GM21737 (cell line): ENCODE measurements at regions not wholly inside any gene's neighbourhood (a gene's known extent, or its start where the extent isn't known, plus 50 kb on each side); places are given as distances from the start of the nearest gene placed in this dataset.

ENCODE experiments used
- ATAC-seq: cut with Tn5 transposase; IDR thresholded peaks from one replicate; pipeline ENCODE4 v1.9.1; 2021; ENCODE audit warnings: mild to moderate bottlenecking, moderate library complexity; ENCODE audit not compliant: unreplicated experiment

GRCh38 chr1:99152132-99152531 is 112.2 kb upstream of the PLPPR4 start:
- ATAC-seq, result no peak

GRCh38 chr1:99163671-99164070 is 100.6 kb upstream of the PLPPR4 start:
- no peak for ATAC-seq

GRCh38 chr1:99170516-99170915 is 93.8 kb upstream of the PLPPR4 start:
- no peak for ATAC-seq

DNA sequence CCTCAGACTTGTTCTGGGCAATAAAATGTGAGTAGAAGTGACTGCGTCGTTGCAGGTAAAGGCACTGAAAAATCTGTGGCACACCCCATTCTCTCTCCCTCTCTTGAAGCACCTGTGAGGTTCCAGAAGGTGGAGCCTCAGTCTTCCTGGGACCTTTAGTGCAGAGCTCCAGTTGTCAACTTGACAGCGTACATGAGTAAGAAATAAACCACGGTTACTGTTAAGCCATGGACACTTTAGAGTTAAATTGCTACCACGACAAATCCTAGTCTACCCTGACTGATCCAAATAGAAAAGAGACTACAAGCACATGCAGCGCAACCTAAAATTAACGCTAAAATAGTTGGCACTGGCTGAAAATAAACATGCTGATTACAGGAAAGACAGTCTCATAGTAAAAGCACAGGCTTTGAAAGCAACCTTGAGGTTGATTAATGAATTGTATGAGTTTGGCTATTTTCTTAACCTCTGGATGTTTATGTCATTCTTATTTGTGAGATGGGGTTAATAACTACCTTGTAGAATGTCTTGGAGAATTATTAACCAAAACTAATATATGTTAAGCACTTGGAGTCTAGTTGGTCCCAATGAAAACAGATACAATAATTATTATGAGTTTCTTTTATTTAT is 93.0 kb upstream of the PLPPR4 start:
- no peak for ATAC-seq

- no peak for ATAC-seq
Observed at GRCh38 chr1:99173282-99173681, 91.0 kb upstream of the PLPPR4 start.

DNA sequence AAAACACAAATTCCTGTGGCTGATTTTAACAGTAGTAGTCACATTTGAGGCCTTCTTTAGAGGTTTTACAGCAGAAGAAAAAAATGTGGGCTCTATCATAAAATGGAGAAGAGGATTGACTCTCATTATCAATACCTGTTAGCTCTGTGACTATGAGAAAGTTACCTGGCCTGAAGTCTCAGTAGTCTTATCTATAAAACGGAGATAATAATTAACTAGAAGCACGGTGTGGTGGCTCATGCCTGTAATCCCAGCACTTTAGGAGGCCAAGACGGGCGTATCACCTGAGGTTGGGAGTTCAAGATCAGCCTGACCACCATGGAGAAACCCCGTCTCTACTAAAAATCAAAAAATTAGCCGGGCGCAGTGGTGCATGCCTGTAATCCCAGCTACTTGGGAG is 90.4 kb upstream of the PLPPR4 start:
- ATAC-seq, result no peak

- no peak for ATAC-seq
Observed at GRCh38 chr1:99176753-99177152, 87.5 kb upstream of the PLPPR4 start.

GRCh38 chr1:99177465-99177864 is 86.8 kb upstream of the PLPPR4 start:
- ATAC-seq, result no peak

DNA sequence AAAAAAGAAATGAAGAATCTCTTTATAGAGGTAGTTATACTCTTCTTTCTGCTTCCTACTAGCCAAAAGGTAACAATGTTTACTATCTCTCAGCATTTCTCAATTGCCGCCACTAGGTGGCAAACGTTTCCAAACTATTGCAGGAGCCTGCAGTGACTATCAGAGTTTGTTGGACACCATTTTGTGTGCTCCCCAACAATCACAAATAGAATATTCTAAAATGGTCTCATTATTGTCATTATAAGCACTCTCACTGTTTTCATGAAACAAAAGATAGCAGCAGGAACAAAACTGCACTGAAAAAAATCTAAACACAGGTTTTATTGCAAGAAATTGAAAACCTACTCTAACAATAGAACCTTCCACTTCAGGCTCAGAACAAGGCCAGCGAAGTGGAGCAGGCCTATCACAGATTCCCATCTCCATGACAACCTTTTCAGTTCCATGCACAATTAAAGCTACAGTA is 83.9 kb upstream of the PLPPR4 start:
- peak; percentile 97 for ATAC-seq

GRCh38 chr1:99180915-99181314 is 83.4 kb upstream of the PLPPR4 start:
- ATAC-seq, result no peak

DNA sequence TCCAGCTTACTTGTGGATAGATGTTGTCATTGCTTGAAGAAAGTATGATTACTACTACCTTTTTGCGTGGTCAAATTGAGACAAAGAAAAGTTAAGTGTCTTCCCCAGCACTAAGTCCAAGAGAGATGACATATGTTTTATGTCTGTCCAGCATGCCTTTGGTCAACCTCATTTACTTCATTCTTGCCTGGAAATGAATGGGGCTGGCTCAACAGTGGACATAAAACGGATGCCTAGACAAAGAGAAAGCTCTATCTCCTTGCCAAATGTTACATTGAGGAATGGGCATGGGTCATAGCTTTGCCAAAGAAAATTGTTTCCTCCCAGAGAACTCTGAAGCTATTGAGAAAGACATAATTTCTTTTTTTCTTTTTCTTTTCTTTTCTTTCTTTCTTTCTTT is 82.4 kb upstream of the PLPPR4 start:
- no peak for ATAC-seq

- no peak for ATAC-seq
Observed at GRCh38 chr1:99185196-99185595, 79.1 kb upstream of the PLPPR4 start.

- no peak for ATAC-seq
Observed at GRCh38 chr1:99193431-99193830, 70.9 kb upstream of the PLPPR4 start.

DNA sequence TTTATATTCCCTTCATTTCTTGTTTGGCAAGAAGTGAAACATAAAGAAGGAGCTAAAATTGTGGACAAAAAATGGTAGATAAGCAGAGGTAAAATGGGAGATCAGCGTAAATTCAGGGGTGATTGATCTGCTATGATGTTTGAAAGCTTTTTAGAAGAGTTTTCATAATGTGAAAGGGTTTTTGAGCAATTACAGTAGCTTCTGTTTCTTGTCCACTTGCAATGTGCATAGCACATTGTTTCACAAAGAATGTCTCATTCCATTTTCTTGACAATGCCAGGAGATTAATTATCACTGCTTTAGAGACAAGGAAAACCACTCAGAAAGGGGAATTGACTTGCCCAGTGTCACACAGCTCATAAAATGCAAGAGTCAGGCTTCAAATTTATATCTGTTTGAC is 65.9 kb upstream of the PLPPR4 start:
- ATAC-seq, result no peak

DNA sequence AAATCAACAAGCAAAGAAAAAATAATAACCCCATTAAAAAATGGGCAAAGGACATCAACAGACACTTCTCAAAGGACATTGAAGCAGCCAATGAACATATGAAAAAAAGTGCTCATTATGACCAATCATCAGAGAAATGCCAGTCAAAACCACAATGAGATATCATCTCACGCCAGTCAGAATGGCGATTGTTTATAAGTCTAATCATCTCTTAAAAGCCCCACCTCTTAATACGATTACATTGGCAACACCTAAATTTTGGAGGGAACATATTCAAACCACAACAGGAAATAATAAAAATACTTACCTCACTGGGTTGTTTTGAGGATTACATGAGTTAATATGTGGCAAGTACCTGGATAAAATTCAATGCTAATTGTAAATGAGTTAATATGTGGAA is 57.1 kb upstream of the PLPPR4 start:
- no peak for ATAC-seq
